H1 (cell line): ENCODE measurements at regions not wholly inside any gene's neighbourhood (a gene's known extent, or its start where the extent isn't known, plus 50 kb on each side); places are given as distances from the start of the nearest gene placed in this dataset.

Experiments
- ATF2 ChIP-seq: IDR thresholded peaks from 2 replicates; pipeline ENCODE4 v1.6.1; 2012; ENCODE audit warnings: low read length, inconsistent platforms
- CBX5 ChIP-seq: fragments of 300-800, 300-1000 bp; sonication (generic); IDR thresholded peaks from 2 replicates; pipeline ENCODE4 v1.7.1; 2016; ENCODE audit warnings: antibody characterized with exemption, low read length, low read depth
- CTCF ChIP-seq, 3 experiments: IDR thresholded peaks; 1 replicate in 2 of 3; 2 replicates in 1 of 3; pipeline versions ENCODE4 v1.5.1 to v1.6.1; 2011; ENCODE audit warnings: low read length in 3 of 3, mild to moderate bottlenecking in 3 of 3, inconsistent platforms in 2 of 3, low read depth in 1 of 3, moderate library complexity in 1 of 3; ENCODE audit not compliant: insufficient read depth in 1 of 3; ENCODE audit errors: control extremely low read depth in 1 of 3
- EP300 ChIP-seq, 2 experiments: IDR thresholded peaks; 1 replicate in 1 of 2; 2 replicates in 1 of 2; pipeline ENCODE4 v1.6.1; 2011 to 2012; ENCODE audit warnings: low read depth in 2 of 2, low read length in 2 of 2, mild to moderate bottlenecking in 2 of 2, borderline replicate concordance in 1 of 2, inconsistent platforms in 1 of 2, moderate library complexity in 1 of 2
- FOSL1 ChIP-seq: IDR thresholded peaks from 2 replicates; pipeline ENCODE4 v1.6.1; 2011; ENCODE audit warnings: mild to moderate bottlenecking, low read depth, low read length, moderate library complexity; ENCODE audit not compliant: insufficient read depth
- JUN ChIP-seq: IDR thresholded peaks from 2 replicates; pipeline ENCODE4 v1.6.1; 2011; ENCODE audit warnings: low read depth, mild to moderate bottlenecking, improper control_type of control experiment, low read length
- NRF1 ChIP-seq: IDR thresholded peaks from 2 replicates; pipeline ENCODE4 v1.6.1; 2011; ENCODE audit warnings: mild to moderate bottlenecking, low read depth, low read length, improper control_type of control experiment
- PHF8 ChIP-seq: fragments of 200-600 bp; sonication (generic); conservative IDR thresholded peaks from 2 replicates; pipeline ENCODE4 v1.7.1; 2012; ENCODE audit warnings: low read depth, mild to moderate bottlenecking, inconsistent platforms, low read length, moderate library complexity
- POLR2A ChIP-seq, 2 experiments: IDR thresholded peaks; 1 replicate in 1 of 2; 2 replicates in 1 of 2; pipeline ENCODE4 v1.6.1; 2011; ENCODE audit warnings: low read depth in 2 of 2, low read length in 2 of 2, mild to moderate bottlenecking in 2 of 2; ENCODE audit errors: control extremely low read depth in 1 of 2
- POLR2AphosphoS5 ChIP-seq: IDR thresholded peaks from 2 replicates; pipeline ENCODE4 v1.6.1; 2011; ENCODE audit warnings: low read depth, low read length
- RNF2 ChIP-seq: fragments of 200-900, 300-1000 bp; sonication (generic); IDR thresholded peaks from 2 replicates; pipeline ENCODE4 v1.7.1; 2016; ENCODE audit warnings: borderline replicate concordance, low read depth, mild to moderate bottlenecking, antibody characterized with exemption, low read length; ENCODE audit not compliant: poor library complexity, severe bottlenecking; ENCODE audit errors: missing control alignments
- TAF7 ChIP-seq: optimal IDR thresholded peaks from 2 replicates; pipeline ENCODE3; 2011; ENCODE audit warnings: low read depth, mild to moderate bottlenecking, inconsistent platforms, low read length, moderate library complexity, borderline replicate concordance
- TBP ChIP-seq: IDR thresholded peaks from 2 replicates; pipeline ENCODE4 v1.6.1; 2011; ENCODE audit warnings: low read depth, low read length, improper control_type of control experiment

- TF ChIP-seq CBX5 (no peak), CTCF (IDR thresholded peaks at IDR 0.05; ENCODE audit: control extremely low read depth in 1 of 3, insufficient read depth in 1 of 3, low read depth in 1 of 3, low read length in 3 of 3) (no peak), POLR2AphosphoS5 (no peak), EP300 (IDR thresholded peaks at IDR 0.05; ENCODE audit: borderline replicate concordance in 1 of 2, low read depth in 2 of 2, low read length in 2 of 2) (no peak), ATF2 (no peak), POLR2A (IDR thresholded peaks at IDR 0.05; ENCODE audit: control extremely low read depth in 1 of 2, low read depth in 2 of 2, low read length in 2 of 2) (no peak), NRF1 (no peak), JUN (no peak), RNF2 (no peak), PHF8 (no peak), TBP (no peak), TAF7 (no peak), FOSL1 (no peak)
These were observed 544.7 kb downstream of the ZEB2 start for GRCh38 chr2:143975216-143975615.
